A204.1 (cell line): ENCODE measurements at regions not wholly inside any gene's neighbourhood (a gene's known extent, or its start where the extent isn't known, plus 50 kb on each side); places are given as distances from the start of the nearest gene placed in this dataset.

Experiments used
- FAIRE-seq: peaks from 2 replicates; lab custom pipeline; 2012; peaks lifted over from hg19 to GRCh38; lab: Jason Lieb, UNC

DNA sequence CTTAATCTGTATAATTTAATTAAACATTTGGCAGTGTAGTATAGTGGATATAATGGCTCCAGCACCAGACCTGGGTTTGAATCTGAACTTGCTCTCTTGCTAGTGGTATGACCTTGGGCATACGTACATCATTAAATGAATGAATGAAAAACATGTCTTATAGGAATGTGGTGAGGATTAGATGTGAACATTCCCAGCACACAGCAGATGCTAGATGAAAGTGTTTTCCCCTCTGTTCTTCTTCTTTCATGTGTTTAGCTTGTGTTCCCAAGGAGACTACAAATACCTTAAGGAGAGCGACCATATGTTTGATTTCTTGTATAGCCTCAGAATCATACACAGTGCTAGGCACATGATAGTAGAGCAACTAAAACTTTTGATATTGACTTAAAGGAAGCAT lies 56.5 kb downstream of the CT47B1 start:
- FAIRE-seq: no peak

DNA sequence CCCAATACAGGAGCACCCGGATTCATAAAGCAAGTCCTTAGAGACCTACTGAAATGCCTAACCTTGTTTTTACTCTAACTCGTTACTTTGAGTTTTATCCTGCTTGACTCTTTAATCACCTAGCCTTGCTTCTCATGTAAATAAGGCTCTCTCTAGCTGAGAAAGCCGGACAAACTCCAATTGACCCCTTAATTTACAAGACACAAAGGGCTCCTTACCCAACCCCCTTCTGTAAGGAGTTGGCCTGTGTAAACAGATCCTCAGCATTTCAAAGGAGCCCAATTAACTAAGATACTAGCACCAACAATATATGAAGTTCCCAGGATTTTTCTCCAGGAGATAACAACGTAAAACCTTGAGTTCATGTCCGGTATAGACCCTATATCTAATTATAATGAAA lies 61.7 kb downstream of the CT47B1 start:
- FAIRE-seq: no peak

DNA sequence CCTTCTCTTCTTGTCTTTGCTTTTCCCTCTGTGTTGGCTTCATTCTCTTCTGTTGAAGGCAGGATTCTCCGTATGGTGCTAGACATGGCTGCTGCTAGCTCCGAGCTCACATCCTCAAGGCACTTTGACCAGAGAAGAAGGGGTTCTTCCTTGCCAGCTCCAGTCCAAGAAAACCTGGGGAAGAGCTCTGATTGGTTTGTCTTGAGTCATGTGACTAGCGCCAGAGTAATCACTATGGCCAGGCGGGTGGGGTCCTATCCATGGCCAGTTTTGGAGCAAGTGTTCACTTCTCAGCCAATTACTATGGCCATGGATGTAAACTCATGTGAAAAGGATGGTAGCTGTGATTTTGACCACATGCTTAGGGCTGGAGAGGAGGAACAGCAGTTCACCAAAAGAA lies 74.2 kb downstream of the CT47B1 start:
- no peak for FAIRE-seq

DNA sequence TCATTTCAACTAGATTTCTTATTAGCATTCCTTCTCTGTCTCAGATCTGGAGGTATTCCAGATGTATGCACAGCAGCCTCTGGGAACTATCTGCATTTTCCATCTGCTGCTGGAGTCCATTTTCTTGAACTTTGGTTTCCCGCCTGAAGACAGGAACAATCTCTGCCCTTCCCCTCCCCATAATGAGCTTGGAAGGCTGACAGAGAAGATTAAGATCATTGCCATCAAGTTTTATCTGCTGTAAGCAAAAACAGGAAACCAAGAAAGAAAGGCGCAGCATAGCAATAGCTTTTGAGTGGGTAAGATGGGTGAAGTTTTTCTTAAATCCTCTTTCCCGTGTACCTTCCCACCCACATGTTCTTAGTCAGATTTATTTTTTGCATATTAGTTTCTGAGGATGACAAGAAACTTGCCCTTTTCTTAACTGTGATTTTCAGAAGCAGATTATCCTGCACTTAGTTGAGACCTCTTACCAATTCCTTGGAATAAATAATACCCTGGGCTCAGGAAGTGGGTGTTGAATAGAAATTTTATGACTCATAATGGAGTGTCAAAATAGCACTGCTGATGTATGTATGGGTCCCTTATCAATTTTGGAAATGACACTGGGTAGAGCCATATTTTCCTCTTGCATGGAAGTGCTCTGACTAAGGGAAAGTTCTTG lies 78.3 kb downstream of the CT47B1 start:
- FAIRE-seq: no peak

DNA sequence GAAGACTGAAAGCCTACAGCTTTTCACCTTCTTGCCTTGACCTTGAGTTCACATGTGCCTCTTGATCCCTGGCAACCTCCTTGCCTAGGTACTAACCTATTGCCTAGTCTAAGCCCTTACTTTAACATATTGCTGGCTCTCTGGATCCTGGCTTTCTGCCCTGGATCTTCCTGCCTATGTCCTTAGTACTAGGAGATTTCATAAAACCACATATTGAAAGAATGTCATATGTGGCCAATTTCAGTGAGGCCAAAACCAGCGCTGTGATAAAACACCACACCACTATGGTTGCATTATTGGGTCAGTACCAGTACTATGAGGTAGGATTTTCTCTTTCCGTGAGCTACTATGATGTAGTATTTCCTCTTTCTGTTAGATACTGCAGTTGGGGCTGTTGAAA lies 80.4 kb downstream of the CT47B1 start:
- no peak for FAIRE-seq

DNA sequence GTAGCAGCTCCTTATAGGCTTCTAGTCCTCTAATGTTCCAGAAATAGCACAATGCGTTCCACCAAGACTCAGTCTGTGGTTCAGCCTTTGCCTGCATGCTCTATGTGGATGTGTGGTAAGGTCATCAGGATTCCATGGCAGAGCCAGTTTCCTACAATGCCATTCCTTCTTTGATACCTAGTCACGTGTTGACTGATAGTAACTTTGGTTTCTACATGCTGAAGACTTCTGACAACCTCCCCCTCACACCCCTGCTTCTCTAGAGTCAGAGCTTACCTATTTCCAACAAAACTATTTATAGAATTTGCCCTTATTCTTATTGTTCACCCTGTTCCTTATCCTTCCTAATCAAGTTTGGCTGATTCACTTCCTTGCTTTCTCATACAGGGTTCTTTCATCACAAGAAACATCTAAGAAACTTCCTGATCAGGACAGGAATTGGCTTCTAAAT lies 81.1 kb downstream of the CT47B1 start:
- FAIRE-seq: no peak

DNA sequence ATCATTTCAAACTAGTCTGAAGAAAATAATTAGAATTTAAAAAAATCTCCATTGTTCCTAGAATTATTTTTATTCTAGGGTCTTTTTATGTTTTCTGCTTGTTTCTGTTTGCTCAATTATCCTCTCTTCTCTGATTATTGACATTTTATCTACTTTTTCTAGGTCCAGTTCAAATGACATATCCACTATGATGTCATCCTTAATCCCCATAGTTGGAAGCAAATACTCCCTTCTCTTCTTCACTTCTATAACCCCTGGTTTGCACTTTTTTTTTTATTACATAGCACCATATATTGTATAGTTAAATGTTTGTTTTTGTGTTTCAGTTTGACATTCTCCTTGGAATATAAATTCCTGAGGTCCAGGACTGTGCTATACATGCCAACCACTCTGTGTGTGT lies 82.6 kb downstream of the CT47B1 start:
- no peak for FAIRE-seq

DNA sequence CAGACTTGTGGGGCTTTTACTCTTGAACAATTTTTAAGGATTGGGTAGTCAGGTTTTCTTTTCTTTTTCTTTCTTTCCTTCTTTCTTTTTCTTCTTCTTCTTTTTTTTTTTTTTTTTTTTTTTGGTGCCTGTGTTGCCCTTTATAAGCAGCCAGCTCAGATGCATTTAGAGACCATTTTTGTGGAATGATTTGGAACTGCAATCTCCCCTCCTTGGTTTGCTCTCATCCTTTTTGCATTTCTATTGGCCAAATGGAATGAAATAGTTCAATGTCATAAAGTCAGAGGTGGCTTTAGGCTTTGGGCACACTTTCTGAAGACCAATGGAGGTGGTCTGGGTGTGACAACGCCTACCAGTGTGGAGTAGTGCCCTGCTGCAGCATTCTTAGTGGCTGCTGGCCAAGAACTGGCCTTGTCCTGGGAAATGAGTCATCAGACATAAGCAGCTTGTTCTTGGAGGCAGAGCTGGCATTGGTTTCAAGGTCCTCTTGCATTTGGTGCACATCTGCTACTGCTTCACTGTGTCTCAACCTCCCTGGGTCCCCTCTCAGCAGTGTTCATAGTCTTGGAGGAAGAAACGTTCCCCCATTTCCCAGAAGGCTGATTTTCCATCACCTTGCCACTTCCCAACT lies 84.5 kb downstream of the CT47B1 start:
- FAIRE-seq: no peak

DNA sequence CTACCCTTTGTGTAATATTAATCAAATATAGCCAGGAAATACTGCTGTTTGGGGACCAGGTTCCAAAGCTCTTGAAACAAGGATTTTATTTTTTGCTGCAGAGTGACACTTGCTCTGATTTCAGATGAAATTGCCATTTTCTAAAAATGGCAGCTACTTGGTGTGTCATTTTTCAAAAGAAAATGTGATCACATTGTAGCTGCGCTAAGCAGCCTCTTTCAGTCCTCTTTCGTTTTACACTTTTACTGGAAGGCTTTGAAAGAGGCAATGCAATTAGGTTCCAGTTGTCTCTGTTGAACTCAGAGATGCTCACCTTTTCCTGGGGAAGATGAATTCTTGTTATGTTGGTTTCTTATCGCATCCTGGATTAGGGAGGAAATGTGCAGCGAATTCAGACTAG lies 85.1 kb downstream of the CT47B1 start:
- no peak for FAIRE-seq

DNA sequence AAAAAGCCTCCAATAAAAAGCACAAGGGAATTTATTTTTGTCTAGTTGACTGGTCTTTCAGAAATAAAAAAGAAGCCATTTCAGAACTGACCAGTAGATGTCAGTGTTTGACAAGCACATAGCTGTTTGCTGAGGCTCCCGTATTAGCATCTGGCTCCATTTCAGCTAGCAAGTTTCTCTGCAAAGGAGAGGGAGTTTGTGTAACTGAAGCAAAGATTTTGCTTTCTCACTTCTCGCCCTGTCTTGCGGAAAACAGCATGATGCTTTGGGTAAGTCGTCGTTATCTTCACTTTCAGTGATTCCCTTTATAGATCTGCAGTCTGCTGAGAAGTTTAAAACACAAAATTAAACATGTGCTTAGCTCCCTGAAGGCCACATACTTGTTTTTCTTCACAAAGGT lies 85.5 kb downstream of the CT47B1 start:
- FAIRE-seq: peak; percentile 97

DNA sequence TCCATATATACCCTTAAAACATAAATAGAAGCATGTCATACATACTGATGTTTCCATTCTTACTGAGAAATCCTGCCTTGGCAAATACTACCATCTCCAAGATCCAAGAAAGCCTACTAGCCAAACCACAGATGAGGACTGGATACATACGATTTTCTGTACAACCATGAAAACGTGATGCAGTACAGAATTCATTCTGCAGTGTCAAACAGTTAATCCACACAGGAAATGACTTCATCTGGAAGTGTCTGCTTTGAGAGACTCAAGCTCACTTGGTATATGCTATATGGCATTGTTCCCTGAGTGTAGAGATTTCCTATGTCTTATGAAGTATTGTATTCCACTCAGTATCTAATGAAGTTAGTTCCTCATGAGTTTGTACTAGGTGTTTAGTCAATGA lies 94.3 kb downstream of the CT47B1 start:
- FAIRE-seq: no peak

DNA sequence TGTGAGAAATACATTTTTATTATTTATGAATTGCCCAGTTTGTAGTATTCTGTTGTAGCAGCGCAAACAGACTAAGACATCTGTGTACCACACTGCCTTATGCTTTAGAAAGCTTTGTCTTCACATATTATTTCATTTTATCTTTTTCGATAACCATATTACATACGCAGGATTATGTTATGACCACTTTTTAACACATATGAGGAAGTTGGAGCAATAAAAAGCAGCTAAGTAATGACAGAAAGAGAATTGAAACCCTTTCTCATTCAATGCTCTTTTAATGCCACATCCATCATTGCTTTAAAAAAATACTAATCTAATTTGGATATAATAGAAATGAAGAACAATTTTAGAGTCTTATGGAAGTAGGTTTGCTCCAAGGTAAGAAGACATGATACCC lies 99.7 kb downstream of the CT47B1 start:
- no peak for FAIRE-seq

DNA sequence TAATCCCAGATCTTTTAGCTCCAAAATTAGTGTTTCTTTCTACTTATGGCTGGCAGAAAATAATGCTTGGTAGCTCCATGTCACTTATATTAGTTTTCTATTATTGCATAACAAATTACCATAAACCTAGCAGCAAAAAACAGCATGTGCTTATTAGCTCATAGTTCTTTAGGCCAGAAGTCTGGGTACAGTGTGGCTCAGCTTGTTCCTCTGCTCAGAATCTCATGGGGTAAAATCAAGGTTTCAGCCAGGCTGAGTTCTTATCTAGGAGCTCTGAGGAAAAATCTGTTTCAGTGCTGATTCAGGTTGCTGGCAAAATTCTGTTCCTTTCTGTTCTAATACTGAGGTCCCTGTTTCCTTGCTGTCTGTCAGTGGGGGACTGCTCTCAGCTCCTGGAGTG lies 101.1 kb downstream of the CT47B1 start:
- FAIRE-seq: no peak

DNA sequence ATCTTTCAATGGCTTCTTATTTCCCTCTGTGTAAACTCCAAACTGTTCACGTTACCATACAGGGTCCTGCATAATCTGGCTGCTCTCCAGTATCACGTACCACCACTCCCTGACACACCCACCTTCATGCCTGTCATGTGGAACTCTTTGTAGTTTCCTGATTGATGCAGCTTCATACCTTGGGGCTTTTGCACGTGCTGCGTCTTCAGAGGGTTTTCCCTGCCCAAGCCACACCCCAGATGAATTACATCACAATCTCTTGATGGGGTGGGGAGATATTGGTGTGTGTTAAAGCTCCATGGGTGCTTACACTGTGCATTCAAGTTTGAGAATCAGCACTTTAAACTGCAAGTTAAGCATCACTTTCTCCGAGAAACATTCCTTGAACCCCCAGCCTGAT lies 101.9 kb downstream of the CT47B1 start:
- no peak for FAIRE-seq

DNA sequence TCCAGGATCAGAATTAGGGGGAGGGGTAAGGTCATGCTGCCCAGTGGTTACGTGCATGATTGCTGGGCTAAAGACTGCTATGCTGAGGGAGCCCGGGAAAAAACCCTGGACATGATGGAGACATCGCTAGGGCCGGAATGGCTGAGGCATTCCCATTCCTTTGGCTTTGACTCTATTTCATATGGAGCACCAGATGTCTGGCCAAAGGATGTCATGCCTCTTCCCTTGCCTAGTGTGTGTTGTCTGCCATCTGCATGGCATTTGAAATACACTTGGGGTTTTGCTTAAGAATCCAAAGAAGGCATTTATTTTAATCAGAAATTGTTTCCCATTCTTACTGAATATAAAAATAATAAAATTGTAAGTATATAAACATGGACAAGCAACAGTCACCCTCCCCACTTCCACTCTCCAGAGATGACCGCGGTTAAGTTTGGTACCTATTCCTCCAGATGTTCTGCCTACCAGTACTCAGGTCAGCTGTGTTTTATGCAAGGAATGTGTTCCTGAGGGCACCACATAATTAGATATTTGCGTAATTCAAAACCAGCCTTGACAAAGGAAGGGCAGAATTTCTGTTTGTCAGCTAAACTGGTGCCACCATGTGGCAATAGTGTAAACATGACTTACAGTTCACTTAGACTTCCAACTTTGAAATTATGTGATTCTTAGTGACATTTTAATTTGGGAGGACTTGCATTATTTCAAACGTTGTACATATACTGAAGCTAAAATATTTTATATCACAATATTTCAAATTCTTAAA lies 105.9 kb downstream of the CT47B1 start:
- FAIRE-seq: peak; percentile 43

DNA sequence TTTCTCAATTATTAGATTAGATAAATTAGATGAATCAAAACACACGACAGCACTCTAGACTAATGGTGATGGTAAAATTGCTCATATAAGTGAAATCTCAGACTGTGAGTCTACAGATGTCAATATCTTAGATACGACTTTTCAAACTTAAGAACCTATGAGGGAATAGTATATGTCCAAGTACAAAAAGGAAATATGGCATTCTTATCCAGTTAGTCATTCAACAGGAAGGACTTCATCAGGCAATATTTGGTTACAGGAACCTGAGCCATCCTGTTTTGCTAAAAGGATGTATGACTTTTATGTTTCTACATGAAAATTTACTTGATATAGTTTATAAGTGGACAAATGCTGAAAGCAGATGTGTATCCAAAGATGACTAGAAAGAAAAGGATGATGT lies 107.0 kb downstream of the CT47B1 start:
- FAIRE-seq: no peak

DNA sequence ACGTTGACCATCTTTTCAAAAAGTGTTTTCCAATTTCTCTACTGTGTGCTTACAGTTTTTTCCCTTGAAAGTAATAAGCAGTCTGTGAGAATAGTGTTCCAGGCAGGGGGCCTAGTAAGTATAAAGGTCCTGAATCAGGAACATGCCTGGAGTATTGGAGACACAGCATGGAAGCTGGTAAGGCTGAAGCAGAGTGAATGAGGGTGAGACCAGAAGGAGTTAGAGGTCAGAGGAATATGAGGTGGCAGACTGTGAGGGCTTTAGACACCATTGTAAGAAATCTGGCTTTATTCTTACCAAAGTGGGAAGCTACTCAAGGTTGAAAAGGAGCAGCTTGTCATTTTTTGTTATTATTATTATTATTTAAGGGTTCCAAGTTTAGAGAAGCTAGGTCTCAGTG lies 107.4 kb downstream of the CT47B1 start:
- no peak for FAIRE-seq

DNA sequence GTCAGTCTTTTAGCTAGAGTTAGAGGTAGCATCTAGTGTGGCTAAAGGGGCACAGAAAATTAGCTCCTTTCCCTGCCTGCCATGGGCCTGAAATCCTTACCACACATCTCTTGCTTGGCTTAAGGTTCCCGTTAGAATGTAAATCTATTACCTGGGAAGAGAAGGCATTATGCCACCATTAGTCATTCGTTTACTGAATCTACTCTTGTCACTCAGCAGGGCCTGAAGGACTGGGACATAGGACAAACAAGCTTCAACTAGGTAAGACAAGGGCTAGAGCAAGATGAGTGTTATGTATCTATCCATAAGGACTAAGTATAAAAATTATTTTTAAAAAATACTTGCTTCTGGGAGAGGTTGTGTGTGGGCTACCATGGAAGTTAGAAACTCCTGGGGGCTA lies 112.4 kb downstream of the CT47B1 start:
- no peak for FAIRE-seq

DNA sequence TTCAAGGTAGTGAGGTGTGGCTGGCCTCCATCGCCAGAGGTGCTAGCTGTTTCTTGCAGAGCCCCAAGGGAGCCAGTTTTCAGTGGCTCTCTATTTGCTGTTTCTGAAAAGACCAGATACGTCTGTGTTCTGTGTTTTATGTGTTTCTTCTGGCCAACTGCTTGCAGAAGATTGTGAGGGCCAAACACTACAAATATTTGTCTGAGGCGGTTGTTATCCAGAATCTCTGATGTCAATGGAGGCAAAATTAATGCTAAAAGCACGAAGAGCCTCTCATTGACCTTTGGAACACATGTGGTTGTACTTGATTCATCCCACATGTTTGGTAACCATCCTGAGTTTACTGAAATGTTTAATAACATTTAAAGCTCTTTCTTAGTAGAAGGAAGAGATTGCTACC lies 113.9 kb downstream of the CT47B1 start:
- FAIRE-seq: no peak

DNA sequence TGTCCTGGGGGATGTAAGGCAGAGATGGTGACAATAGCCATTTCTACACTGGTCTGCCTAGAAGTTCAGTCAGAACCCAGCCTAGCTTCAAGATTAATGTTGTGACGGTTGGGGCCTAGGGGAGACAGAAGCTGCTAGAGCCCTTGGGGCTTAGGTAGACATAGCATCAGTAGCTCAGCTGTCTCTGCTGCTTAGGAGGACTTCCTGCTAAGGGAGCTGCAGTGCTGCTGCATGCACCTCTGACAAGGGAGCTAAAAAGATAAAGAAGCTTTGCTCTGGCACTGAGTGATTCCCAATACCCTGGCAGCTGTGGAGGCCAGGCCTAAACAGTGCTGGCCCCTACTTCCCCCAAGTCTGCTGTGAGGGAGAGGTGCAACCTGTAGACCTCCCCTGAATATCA lies 116.0 kb downstream of the CT47B1 start:
- FAIRE-seq: no peak

DNA sequence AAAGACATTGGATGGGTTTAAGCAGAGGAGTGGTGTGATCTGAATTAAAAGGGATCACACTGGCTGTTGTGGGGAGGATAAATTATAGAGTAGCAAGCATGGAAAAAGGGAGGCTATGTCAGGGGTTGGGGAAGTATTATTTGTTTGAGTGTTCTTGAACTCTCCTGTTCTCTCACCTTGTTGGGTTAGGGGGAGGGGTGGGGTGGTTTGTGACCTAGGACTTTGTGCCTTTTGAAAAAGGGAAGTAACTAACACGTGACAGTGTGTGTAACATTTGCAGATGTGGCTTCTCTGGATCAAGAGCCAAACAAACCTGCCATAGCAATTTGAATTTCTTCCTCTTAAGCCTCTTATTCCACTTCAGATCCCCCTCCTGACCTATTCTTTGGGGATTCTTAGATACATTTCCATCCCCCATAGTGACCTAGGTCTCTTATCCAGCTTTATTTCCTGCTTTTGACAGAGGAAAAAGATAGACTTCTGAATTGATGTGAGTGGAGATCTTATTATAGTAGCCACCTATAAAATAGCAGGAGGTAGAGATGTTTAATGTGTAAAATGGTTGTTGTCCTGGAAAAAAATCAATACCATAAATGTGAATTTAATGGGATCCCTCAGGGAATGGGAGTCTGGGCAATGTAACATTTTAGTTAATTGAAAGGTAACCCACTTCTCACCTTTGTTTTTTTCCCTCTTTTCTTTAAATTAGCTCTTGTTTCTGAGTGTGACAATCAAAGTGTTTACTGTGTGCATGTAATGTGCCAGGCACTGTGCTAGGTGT lies 120.4 kb downstream of the CT47B1 start:
- no peak for FAIRE-seq

DNA sequence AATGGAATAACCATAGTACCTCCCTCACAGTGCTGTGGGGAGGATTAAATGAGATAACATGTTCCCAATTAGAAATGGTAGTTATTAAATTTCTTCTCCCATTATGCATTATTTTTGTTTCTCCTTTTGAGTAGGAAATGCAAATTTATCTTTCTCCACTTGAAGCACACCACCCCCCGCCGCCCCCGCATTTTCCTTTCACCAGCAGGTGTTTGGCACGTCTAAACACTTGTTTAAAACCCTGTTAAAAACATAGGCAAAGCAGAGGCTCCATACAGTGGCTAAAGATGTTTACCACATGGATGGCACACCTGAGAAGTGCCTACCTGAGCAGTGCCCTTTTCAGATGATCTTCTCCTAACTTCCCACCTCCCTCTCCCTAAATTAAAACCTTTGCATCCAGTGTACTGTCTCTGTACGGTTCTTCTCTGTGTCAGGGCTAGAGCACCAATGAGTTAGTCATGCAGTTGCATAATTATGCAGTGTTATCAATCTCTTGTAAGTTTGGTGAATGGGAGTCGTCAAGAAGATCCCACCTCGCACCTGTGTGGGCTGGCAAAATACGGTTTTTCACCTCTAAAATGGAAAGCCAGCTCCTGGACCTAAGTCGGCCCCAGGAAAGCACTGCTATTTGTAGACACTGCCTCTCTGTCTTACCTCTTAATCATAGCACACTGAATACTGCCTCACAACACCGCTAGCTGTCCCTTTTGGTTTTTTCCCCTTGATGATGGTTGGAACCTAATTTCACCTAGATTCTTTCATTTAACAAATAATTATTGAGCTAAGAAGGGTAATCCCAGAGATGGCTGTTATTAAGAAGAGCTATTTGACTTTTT lies 122.0 kb downstream of the CT47B1 start:
- no peak for FAIRE-seq
